ENCODE measurements at regions not wholly inside any gene's neighbourhood (a gene's known extent, or its start where the extent isn't known, plus 50 kb on each side); places are given as distances from the start of the nearest gene placed in this dataset.

DNA sequence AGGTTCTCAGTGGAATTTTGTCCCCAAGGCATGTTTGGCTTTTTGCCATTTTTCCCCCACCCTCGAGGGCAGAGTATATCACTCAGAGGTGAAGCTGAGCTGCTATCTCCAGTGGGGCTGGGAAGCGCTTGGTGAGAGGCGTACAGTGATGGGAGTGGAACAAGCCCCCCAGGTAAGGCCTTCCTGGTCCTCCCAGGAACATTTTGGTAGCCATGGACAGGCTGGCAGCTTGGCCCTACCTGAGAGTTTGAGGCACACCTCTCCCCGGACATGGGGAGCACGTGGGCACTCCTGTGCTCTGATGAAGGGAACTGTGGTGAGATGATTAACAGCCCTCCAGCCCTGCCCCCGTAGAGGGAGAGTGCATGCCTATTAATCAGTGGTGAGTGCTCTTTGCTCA lies 99.3 kb downstream of the C1QL2 start:
- intact Hi-C loops (cut with micrococcal nuclease; ENCODE audit: unreplicated experiment): no loop called here
- Histone ChIP-seq H3K4me3 (replicated peaks in 1 of 3; ENCODE audit: insufficient read depth in 1 of 3, low read depth in 2 of 3, low read length in 3 of 3) (no peak overlapping the region), H2AFZ (ENCODE audit: low read length) (no peak overlapping the region), H3K79me2 (ENCODE audit: insufficient read depth, low read length) (no peaks in the 10 kb centered on the region), H3K27me3 (ENCODE audit: control insufficient read depth in 1 of 2, insufficient read depth in 2 of 2, low read length in 2 of 2) (no peaks in the 10 kb centered on the region; a peak in 1 of 5 replicates), H3K4me1 (ENCODE audit: insufficient read depth, low read length) (no peaks in the 10 kb centered on the region), H3K9me3 (ENCODE audit: low read length) (no peaks in the 10 kb centered on the region), H3K36me3 (replicated peaks in 1 of 2; ENCODE audit: control insufficient read depth in 1 of 2, insufficient read depth in 2 of 2, low read length in 2 of 2) (no peaks in the 10 kb centered on the region), H3K9ac (ENCODE audit: insufficient read depth, low read depth, low read length) (no peak overlapping the region), H3K27ac (ENCODE audit: extremely low read length, insufficient read depth, low read length) (no peak overlapping the region), H3K4me2 (ENCODE audit: low read depth, low read length) (no peak overlapping the region), H4K20me1 (ENCODE audit: insufficient read depth, low read length) (no peaks in the 10 kb centered on the region)
- BruUV-seq (replicated peaks): no TSS peak
- POLR2A ChIA-PET: no interaction called here
- 22% methylated on average over 6 of the region's 6 CpGs for WGBS (ENCODE audit: low lambda C conversion rate)
- CTCF ChIA-PET (ENCODE audit: low intra/inter-chr PET ratio, low total read pairs): no interaction called here
- DNase-seq (ENCODE audit: low spot score): no peak
- no peak for TF ChIP-seq XBP1 (CRISPR knock-in tag; IDR thresholded peaks at IDR 0.05)
- TF ChIP-seq, protein P1, sequence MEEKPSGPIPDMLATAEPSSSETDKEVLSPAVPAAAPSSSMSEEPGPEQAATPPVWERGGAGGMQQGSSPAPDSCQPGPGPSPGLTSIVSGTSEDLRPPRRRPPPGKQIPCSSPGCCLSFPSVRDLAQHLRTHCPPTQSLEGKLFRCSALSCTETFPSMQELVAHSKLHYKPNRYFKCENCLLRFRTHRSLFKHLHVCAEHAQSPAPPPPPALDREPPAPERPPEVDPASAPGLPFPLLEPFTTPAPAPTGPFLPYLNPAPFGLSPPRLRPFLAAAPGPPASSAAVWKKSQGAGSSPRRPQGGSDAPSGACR (CRISPR knock-in tag; IDR thresholded peaks at IDR 0.05): no peak
- no peak for TF ChIP-seq ZNF713 (CRISPR knock-in tag; IDR thresholded peaks at IDR 0.05)
- no peak for TF ChIP-seq FOXJ3 (CRISPR knock-in tag; IDR thresholded peaks at IDR 0.05; ENCODE audit: borderline replicate concordance)
- ATAC-seq: no peak
- in situ Hi-C loops (cut with HindIII; ENCODE audit: extremely low pct_ligation_motif_present, low pct_unique_long_range_greater_than_20kb): no loop called here
- no peak for FAIRE-seq

DNA sequence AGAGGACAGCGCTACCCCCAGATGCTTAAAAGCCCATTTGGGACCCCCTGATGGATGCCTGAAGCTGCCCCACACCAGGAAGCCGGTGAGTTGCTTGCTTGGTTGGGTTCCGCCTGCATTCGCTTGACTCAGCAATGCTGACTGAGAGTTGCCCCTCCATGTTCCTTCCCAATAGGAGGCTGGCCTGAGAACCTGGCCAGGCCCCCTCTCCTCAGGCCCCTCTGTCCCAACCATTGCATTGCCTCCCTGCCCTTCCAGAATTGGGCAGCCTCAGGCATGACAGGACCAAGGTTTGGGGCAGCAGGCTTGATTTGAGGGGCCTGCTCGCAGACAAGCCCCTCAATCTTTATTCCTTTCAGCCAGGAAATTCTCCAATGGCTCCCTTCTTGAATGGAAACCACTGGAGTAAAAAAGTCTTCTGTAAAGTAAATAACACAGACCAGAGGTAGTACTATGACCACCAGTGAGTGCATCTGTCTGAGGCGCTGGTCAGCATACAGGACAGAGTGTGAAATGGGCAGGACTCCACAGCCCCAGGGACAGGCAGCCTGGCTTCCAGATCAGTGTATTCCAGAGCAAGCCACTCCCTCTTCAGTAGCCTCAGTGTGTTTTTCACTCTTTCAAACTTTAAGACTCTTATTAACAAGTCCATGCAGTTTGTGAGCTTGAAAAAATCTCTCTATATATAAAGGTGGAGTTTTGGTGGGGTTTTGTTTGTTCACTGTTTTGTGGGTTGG lies 104.7 kb downstream of the C1QL2 start:
- in situ Hi-C loops (cut with HindIII; ENCODE audit: extremely low pct_ligation_motif_present, low pct_unique_long_range_greater_than_20kb): no loop called here
- no peak for TF ChIP-seq ZNF780A (CRISPR knock-in tag; IDR thresholded peaks at IDR 0.05)
- BruUV-seq (replicated peaks): no TSS peak
- H4K20me1 ChIP-seq (ENCODE audit: insufficient read depth, low read length): no peaks in the 10 kb centered on the region
- H3K36me3 ChIP-seq (replicated peaks in 1 of 2; ENCODE audit: control insufficient read depth in 1 of 2, insufficient read depth in 2 of 2, low read length in 2 of 2): no peaks in the 10 kb centered on the region
- ChIA-PET POLR2A (no interaction called here), CTCF (ENCODE audit: low intra/inter-chr PET ratio, low total read pairs) (no interaction called here)
- DNase-seq (ENCODE audit: low spot score) (no peak), FAIRE-seq (no peak), ATAC-seq (no peak)
- no peaks in the 10 kb centered on the region for H3K4me1 ChIP-seq (ENCODE audit: insufficient read depth, low read length)
- H3K9me3 ChIP-seq (ENCODE audit: low read length): no peaks in the 10 kb centered on the region
- H3K79me2 ChIP-seq (ENCODE audit: insufficient read depth, low read length): no peaks in the 10 kb centered on the region
- no peak overlapping the region for H3K4me2 ChIP-seq (ENCODE audit: low read depth, low read length)
- intact Hi-C loops (cut with micrococcal nuclease; ENCODE audit: unreplicated experiment): no loop called here
- H3K27ac ChIP-seq (ENCODE audit: extremely low read length, insufficient read depth, low read length): no peak overlapping the region
- no peak overlapping the region for H3K9ac ChIP-seq (ENCODE audit: insufficient read depth, low read depth, low read length)
- 41% methylated on average over 6 of the region's 6 CpGs for WGBS (ENCODE audit: low lambda C conversion rate)
- no peak overlapping the region for H2AFZ ChIP-seq (ENCODE audit: low read length)
- no peaks in the 10 kb centered on the region for H3K27me3 ChIP-seq (ENCODE audit: control insufficient read depth in 1 of 2, insufficient read depth in 2 of 2, low read length in 2 of 2)
- H3K4me3 ChIP-seq (replicated peaks in 1 of 3; ENCODE audit: insufficient read depth in 1 of 3, low read depth in 2 of 3, low read length in 3 of 3): no peak overlapping the region

Measured in HepG2 (cell line).